Colonic mucosa (tissue), 4 donors: ENCODE measurements at regions not wholly inside any gene's neighbourhood (a gene's known extent, or its start where the extent isn't known, plus 50 kb on each side); places are given as distances from the start of the nearest gene placed in this dataset.

Experiments
- DNase-seq: peaks from one replicate; pipeline ENCODE4 v3.0.0-alpha.2; 2020
- H3K27ac ChIP-seq: fragments of 200-600 bp; one replicate; pipeline ENCODE4 v1.8.0; 2021
- H3K27me3 ChIP-seq: fragments of 200-600 bp; one replicate; pipeline ENCODE4 v1.8.0; 2021
- H3K36me3 ChIP-seq: fragments of 200-600 bp; one replicate; pipeline ENCODE4 v1.8.0; 2021
- H3K4me1 ChIP-seq: fragments of 200-600 bp; one replicate; pipeline ENCODE4 v1.8.0; 2021; ENCODE audit warnings: mild to moderate bottlenecking
- H3K4me3 ChIP-seq: fragments of 200-600 bp; one replicate; pipeline ENCODE4 v1.8.0; 2021
- H3K9ac ChIP-seq, 2 donors: one replicate each; pipeline ENCODE4 v1.7.0; 2013; ENCODE audit warnings: control low read depth in 2 of 2, low read depth in 2 of 2, low read length in 2 of 2
- H3K9me3 ChIP-seq: fragments of 200-600 bp; one replicate; pipeline ENCODE4 v1.8.0; 2021
- intact Hi-C: fragments of 100-400 bp; cut with DNase I; formaldehyde crosslinking; loops from one replicate; pipeline ENCODE4 v1.14.1; 2022
- TF ChIP-seq, protein P1 (sequence below): fragments of 200-600 bp; IDR thresholded peaks from one replicate; pipeline ENCODE4 v1.8.0; 2022; ENCODE audit warnings: antibody characterized with exemption, mild to moderate bottlenecking
- donor health status: healthy.
- donor health status: DM: no; HTN: no; CAD: no.
- donor health status: DM: no; HTN: no; CAD: no.

DNA sequence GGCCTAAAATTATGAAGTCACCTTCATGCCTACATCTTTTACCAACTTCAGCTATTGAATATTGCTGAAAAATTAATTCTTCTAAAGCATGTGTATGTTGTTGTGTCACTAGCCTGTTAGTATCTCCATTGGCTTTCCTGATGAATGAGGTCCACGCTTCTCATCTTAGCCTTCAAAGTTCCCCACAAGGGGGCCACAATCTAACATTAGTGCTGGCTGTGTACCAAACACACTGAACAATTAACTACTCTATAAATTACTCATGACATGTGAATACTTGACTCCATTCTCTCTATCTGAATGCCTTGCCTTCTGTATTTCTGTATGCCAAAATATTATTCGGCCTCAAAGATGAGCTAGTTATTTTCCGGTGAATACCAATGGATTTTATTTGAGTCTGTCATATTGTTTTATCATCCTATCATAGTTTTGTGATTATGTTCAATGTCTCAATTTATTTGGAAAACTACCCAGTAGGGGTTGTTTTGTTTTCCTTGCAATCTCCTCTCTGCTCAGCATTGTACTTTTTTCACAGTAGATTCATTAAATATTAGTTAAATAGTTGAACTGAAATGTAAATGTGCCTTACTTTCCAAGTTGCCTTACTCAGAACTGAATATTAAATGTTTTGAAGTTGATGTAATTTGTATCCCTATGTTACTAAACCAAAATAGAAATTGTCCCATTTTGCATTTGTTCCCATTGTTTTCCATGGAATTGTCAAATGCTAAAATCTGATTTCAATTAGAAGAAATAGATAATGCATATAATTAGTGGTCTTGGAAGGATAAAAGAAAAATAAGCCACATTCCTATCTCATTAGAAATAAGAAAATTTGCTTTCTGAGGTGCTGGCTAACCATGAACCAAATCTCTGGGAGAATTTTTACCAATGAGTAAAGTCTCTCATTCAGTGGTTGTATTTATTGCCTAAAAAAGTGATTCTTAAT, 208.4 kb upstream of the COL3A1 start:
- DNase-seq = no peak
- H3K4me1 ChIP-seq = no peaks in the 10 kb centered on the region
- intact Hi-C loops = no loop called here
- no peak overlapping the region for H3K4me3 ChIP-seq
- no peak overlapping the region for H3K9ac ChIP-seq
- H3K27me3 ChIP-seq = no peaks in the 10 kb centered on the region
- no peak overlapping the region for H3K27ac ChIP-seq
- no peaks in the 10 kb centered on the region for H3K9me3 ChIP-seq
- TF ChIP-seq, protein P1, sequence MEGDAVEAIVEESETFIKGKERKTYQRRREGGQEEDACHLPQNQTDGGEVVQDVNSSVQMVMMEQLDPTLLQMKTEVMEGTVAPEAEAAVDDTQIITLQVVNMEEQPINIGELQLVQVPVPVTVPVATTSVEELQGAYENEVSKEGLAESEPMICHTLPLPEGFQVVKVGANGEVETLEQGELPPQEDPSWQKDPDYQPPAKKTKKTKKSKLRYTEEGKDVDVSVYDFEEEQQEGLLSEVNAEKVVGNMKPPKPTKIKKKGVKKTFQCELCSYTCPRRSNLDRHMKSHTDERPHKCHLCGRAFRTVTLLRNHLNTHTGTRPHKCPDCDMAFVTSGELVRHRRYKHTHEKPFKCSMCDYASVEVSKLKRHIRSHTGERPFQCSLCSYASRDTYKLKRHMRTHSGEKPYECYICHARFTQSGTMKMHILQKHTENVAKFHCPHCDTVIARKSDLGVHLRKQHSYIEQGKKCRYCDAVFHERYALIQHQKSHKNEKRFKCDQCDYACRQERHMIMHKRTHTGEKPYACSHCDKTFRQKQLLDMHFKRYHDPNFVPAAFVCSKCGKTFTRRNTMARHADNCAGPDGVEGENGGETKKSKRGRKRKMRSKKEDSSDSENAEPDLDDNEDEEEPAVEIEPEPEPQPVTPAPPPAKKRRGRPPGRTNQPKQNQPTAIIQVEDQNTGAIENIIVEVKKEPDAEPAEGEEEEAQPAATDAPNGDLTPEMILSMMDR = no peak
- H3K36me3 ChIP-seq = no peaks in the 10 kb centered on the region

GRCh38 chr2:188766471-188766856, 207.7 kb upstream of the COL3A1 start:
- no peaks in the 10 kb centered on the region for H3K36me3 ChIP-seq
- intact Hi-C loops = no loop called here
- TF ChIP-seq, protein P1 = no peak

DNA sequence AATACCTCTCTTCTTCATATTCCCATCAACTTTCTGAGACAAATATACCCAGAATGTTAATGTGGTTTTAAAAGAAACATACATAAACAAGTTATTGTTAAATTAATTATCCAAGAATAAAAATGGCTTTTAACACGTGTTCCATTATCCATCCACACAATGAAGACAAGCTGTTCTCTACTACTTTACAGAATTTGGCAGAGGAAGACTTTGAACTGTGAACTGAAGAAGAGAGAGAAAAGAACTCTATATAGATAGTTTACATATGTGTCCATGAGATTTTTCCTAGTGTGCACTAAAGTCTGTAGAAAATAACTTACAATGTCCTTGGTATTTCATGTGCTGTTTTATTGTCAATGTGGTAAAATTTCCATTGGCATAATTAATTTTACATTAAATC, 207.0 kb upstream of the COL3A1 start:
- H3K27me3 ChIP-seq = no peaks in the 10 kb centered on the region
- intact Hi-C loops = no loop called here
- H3K36me3 ChIP-seq = no peaks in the 10 kb centered on the region
- H3K27ac ChIP-seq = no peak overlapping the region
- no peak overlapping the region for H3K9ac ChIP-seq
- H3K4me1 ChIP-seq = no peaks in the 10 kb centered on the region
- H3K4me3 ChIP-seq = no peak overlapping the region
- TF ChIP-seq, protein P1 = no peak
- DNase-seq = no peak
- H3K9me3 ChIP-seq = no peaks in the 10 kb centered on the region

More at GRCh38 chr2:188766471-188766856, 207.7 kb upstream of the COL3A1 start:
- Histone ChIP-seq H3K27ac (no peak overlapping the region), H3K9me3 (no peaks in the 10 kb centered on the region), H3K9ac (no peak overlapping the region), H3K4me3 (no peak overlapping the region), H3K4me1 (no peaks in the 10 kb centered on the region), H3K27me3 (no peaks in the 10 kb centered on the region)
- DNase-seq = no peak

GRCh38 chr2:188770296-188770695, 203.9 kb upstream of the COL3A1 start:
- TF ChIP-seq, protein P1 = no peak
- Histone ChIP-seq H3K9ac (no peak overlapping the region), H3K4me1 (no peaks in the 10 kb centered on the region), H3K36me3 (no peaks in the 10 kb centered on the region), H3K9me3 (no peaks in the 10 kb centered on the region), H3K4me3 (no peak overlapping the region), H3K27me3 (no peaks in the 10 kb centered on the region), H3K27ac (no peak overlapping the region)
- intact Hi-C loops = no loop called here
- DNase-seq = no peak

DNA sequence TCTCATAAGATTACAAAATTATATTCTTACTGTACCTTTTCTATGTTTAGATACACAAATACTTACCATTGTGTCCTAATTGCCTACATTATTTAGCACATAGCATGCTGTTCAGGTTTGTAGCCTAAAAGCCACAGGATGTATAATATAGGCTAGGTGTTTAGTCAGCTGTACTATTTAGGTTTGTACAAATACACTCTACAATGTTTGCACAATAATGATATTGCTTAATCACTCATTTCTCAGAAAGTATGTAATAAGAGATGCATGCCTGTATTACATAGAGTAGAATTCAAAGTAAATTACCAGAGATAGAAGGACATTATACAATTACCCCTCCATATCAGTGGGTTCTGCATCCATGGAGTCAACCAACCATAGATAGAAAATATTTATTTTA, 201.1 kb upstream of the COL3A1 start:
- Histone ChIP-seq H3K9me3 (no peaks in the 10 kb centered on the region), H3K27me3 (no peaks in the 10 kb centered on the region), H3K4me1 (no peaks in the 10 kb centered on the region), H3K4me3 (no peak overlapping the region), H3K36me3 (no peaks in the 10 kb centered on the region), H3K27ac (no peak overlapping the region), H3K9ac (no peak overlapping the region)
- intact Hi-C loops = no loop called here
- TF ChIP-seq, protein P1 = no peak
- no peak for DNase-seq
